Upper lobe of left lung (tissue), 4 donors: ENCODE measurements at regions not wholly inside any gene's neighbourhood (a gene's known extent, or its start where the extent isn't known, plus 50 kb on each side); places are given as distances from the start of the nearest gene placed in this dataset.
"Not testable (repeated sequence)": the region's sequence is repeated elsewhere in the genome, so short reads cannot be mapped to it uniquely, and the experiment has no call there.

ENCODE experiments used
- CTCF ChIP-seq, 6 experiments: fragments of 450-650 bp in 4 of 6; fragments of 200-600 bp in 2 of 6; sonication (generic) in 2 of 6; IDR thresholded peaks; one replicate each; pipeline ENCODE4 v1.5.1; 2016 to 2019; ENCODE audit warnings: antibody characterized with exemption in 6 of 6
- POLR2A ChIP-seq, 4 donors: fragments of 450-650 bp; IDR thresholded peaks; one replicate each; pipeline ENCODE4 v1.5.1; 2016 to 2017; ENCODE audit warnings: antibody characterized with exemption in 4 of 4, mild to moderate bottlenecking in 2 of 4
- POLR2AphosphoS5 ChIP-seq, 2 donors: sonication (generic); formaldehyde crosslinking; IDR thresholded peaks; one replicate each; pipeline ENCODE4 v1.5.1; 2017; ENCODE audit warnings: antibody characterized with exemption in 2 of 2

DNA sequence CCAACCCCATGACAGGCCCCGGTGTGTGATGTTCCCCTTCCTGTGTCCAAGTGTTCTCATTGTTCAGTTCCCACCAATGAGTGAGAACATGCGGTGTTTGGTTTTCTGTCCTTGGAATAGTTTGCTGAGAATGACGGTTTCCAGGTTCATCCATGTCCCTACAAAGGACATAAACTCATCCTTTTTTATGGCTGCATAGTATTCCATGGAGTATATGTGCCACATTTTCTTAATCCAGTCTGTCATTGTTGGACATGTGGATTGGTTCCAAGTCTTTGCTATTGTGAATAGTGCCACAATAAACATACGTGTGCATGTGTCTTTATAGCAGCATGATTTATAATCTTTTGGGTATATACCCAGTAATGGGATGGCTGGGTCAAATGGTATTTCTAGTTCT is 293.1 kb downstream of the GATA3 start:
- TF ChIP-seq CTCF, POLR2A, POLR2AphosphoS5 (IDR thresholded peaks at IDR 0.05): not testable (repeated sequence)
